ENCODE measurements at regions not wholly inside any gene's neighbourhood (a gene's known extent, or its start where the extent isn't known, plus 50 kb on each side); places are given as distances from the start of the nearest gene placed in this dataset.

DNA sequence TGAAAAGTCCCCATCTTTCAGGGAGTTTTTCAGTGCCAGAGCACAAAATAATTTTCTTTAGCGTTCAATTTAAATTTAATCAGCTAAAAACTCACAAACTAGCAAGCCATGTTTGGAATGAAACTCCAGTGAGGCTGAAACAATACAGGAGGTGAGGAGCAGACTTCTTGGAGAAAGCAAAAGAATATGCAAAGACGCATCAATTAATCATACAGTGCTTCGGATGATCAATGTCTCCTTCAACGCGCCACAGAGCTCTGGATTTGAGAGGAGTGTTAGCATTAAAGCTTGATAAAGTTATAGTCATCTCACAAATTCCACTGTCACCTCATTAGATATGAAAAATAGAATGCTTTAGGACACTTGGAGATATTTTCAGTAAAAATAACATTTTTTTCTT, 248.0 kb downstream of the WDR11 start:
- no peak for DNase-seq (ENCODE audit: low spot score)

DNA sequence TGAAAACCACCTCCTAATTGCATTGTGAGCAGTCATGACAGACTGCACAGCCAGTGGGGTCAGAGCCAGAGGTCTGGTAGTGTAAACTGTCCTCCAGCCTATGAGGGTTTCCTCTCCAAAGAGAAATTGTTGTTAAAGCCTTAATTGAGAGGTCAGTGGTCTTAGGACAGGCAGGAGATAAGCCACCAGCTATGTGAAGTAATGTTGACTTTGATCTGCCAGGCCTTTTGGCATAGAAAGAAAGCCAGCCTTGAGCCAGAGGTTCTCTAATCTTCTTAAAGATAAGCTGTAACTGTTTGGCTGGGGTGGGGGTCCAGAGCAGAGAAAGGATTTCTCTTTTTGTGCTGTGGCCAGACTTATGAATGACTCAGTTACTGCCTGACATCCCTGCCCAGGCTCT, 248.4 kb downstream of the WDR11 start:
- no peak for DNase-seq (ENCODE audit: low spot score)

DNA sequence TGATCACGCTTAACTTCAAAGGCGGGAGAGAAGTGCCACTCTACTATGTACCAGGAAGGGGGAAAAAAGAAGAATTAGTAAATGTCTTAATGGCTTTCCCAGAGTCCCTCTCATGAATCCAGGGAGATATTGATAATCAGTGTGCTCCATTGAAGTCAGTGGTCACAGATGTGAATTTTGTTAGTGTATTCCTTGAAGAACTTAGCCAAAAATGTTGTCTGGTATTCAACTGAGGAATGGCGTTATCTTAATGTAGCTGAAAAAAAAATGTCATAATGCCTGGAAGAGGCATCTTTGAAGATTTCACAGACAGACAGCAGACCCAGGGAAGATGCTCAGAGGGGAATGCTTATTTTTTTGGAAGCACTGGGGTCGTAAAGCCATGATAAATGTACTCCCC, 250.4 kb downstream of the WDR11 start:
- no peak for DNase-seq (ENCODE audit: low spot score)

DNA sequence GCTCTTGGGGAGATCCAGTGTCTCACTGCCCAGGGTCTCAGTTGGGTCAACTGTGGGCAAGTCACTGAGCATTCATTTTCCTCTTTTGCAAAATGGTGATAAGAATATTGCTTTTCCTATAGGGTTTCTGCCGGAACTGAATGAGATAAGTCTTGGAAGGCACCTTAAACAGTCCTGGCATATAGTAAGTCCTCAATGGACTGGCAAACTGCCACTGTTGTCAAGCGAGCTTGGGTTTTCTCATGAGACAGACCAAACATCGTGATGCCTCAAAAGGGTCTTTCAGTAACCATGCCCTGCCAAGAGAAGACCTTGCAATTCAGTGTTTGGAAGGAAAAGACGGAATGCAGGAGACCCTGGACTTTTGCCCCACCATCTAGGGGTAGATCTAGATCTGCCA, 251.5 kb downstream of the WDR11 start:
- no peak for DNase-seq (ENCODE audit: low spot score)

DNA sequence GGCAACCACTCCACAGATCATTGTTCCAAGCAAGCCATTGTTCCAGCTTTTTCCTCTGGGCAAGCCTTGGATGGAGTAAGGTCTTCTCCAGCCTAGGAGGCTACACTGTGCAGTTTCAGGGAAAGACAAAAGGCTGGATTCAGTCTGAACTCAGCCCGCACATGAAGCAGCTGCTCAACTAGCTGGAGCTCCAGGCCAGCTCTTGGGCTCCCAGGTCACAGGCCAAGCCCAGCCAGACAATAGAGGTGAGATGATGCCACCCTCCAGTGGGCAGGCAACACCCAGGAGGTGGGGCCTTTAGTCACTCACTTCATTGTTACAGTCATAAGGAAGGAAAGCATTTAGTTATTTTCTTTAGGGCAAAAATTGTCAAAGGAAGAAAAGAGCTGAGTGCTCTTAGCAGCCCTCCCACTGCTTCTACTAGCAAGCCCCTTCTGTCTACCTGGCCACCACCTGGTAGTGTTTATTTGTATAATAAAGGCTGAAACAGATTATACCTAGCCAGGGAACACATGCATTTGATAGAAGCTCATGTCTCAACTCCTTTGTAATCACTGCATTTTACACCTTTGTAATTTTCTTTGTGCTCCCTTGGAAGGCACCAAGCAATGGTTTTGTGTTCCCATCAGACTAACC, 253.4 kb downstream of the WDR11 start:
- peak; percentile 43 for DNase-seq (ENCODE audit: low spot score)

DNA sequence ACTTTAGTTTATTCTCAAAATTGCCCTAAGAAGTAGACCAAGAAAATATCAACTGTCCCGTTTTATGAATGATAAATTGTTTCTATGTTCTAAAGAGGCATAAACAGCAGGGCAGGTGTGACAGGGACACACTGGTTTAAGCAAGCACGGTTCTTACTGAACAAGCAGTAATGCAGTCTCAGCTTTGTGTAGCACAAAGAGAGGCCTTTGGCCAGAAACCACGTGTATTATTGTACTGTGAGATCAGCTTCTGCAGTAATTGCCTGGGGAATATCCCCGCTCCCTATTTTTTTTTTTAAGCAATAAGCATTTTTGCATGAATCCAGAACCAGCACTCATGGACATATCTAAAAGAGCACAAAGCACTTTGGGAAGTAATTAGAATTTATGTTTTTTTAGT, 255.4 kb downstream of the WDR11 start:
- DNase-seq (ENCODE audit: low spot score), result no peak

DNA sequence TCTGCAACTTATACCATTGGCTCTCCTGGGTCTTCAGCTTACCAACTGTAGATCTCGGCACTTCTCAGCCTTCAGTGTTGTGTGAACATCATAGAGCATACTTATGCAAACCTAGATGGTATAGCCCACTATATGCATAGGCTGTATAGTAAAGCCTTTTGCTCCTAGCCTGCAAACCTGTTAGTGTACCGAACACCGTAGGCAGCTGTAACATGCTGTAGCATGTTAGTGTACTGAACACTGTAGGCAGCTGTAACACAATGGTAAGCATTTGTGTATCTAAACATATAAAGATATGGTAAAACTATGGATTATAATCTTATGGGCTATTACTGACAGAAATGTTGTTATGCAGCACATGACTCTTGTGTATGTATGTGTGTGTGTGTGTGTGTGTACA, 256.9 kb downstream of the WDR11 start:
- DNase-seq (ENCODE audit: low spot score), result no peak

DNA sequence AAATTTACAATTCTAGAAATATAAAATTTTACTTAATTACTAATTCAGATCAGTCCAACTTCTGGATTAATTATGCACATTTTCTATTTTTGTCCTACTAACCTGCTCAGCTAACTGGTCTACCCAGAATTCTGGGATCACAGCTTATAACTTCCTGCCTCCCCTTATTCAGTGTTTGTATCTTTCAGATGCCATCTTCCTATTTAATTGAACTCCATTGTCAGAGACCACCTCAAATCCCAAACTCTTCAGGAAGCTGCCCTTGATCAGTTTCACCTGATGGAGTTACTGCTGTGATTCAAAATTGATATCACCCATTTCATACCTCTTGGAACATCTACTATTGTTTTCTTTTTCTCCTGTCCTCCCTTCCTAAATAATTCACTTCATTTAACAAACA, 259.2 kb downstream of the WDR11 start:
- no peak for DNase-seq (ENCODE audit: low spot score)

DNA sequence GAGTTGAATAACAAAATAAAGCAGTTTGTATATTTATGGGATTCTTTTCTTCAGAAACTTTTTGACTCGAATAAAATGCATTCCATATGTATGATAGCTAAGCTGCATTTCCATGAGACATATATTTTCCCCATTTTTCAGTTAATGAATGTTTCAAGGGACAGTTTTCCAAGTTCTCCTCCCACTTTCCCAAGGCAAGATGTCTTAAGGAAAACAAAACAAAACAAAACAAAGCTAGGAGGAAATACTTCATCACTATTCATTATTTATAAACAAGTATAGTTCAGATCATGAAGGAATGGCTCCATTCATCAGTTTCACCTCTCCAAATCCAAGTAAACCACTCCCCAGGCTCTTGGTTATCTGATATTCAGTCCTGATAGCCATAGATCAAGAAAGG, 261.0 kb downstream of the WDR11 start:
- no peak for DNase-seq (ENCODE audit: low spot score)

DNA sequence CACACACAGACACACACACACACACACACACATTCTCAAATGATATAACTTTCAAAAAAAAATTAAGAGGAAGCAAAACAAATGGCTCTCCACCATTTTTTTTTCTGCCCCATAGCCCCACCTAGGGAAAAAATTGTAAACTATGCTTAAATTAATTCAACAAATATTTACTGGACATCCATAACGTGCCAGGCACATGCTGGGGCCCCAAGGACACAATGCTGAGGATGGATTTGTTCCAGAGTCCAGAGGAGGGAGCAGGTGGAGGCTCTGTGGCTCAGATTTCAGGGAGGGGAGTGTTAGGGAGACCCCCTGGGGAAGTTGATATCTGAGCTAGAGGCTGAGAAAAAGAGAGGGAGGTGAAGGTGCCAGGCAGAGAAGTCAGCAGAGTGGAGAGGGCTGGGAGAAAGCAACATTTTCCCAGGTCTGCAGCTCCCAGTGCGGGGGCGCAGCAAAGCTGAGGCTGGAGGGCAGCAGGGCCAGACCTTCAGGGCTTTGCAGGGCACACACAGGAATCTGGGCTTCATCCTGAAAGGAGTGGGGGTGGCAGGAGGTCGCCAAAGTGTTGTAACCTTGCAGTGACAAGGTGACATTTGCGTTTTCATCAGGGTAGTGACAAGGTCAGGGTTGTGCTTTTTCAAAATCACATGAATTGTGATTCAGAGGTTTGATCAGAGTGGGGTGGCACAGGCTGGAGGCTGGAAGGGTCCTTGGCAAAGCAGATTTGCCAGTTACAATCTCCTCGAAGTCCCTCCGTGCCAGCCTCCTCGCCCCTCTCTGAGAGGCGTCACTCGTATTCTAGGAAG, 261.6 kb downstream of the WDR11 start:
- DNase-seq (ENCODE audit: low spot score), result peak; percentile 63

DNA sequence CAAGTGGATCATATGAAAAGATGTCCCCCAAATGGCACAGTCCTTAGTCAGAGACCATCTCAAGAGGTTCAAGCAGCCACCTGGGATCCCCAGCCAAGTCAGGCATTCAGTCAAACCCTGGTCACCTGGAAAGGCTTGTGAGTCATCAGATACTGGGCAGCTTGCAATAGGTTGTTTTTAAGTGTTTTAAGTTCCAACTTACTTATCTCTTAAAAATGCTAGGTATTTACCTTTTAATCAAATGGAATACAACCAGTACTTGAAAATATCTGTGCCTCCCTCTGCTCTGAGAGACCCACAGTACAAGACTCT, 262.2 kb downstream of the WDR11 start:
- DNase-seq (ENCODE audit: low spot score), result no peak

DNA sequence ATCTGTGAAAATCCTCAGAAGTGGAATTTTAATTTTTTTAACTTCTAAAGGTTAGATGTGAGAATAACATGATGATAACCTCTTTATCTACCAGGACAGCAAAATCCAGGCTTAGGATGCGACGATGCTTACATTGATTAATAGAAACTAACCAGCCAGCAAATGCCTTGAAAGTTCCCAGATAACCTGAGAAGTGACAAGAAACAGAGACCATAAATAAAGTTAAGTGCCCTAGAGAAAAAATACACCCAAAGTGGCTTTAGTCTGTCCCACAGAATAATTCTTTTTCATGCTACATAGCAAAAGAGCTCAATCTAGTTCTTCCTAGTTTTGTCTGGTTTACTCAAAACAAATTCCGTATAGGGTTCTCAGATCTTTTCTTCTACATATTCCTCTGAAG, 262.7 kb downstream of the WDR11 start:
- DNase-seq (ENCODE audit: low spot score), result no peak

DNA sequence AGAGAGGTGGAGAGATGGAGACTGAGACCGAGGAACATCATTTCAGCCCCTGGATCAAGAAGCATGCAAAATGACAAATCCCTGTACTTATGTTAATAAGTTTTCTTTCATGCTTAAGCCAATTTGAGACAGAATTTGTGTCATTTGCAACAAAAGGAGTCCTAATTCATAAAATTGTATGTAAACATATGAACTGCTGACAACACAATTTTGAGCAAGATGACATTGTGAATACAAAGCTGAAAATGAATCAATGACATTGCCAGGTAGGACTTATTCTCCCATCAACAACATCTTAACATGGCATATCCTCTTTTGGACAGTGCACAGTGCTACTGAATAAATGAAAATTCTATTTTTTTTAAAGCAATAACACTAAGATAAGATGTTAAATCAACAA, 264.0 kb downstream of the WDR11 start:
- DNase-seq (ENCODE audit: low spot score), result no peak

DNA sequence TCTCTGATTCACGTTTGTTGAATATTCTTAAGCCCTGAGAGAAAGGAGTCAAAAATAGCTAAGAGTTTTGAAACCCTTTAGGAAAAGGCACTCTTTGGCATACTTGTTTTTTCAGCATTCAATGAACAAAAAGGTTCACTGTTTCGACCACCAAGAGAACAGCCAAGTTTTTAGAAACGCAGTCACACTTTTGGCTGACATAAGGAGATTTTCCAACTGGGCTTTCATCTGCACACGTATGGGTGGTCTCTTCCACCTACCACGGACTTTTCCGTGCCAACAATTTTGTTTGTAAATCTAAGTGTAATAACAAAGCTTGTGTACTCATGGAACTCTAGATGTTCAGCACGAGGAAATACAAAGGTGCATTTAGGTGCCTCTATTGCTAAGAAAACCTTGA, 270.3 kb downstream of the WDR11 start:
- no peak for DNase-seq (ENCODE audit: low spot score)

DNA sequence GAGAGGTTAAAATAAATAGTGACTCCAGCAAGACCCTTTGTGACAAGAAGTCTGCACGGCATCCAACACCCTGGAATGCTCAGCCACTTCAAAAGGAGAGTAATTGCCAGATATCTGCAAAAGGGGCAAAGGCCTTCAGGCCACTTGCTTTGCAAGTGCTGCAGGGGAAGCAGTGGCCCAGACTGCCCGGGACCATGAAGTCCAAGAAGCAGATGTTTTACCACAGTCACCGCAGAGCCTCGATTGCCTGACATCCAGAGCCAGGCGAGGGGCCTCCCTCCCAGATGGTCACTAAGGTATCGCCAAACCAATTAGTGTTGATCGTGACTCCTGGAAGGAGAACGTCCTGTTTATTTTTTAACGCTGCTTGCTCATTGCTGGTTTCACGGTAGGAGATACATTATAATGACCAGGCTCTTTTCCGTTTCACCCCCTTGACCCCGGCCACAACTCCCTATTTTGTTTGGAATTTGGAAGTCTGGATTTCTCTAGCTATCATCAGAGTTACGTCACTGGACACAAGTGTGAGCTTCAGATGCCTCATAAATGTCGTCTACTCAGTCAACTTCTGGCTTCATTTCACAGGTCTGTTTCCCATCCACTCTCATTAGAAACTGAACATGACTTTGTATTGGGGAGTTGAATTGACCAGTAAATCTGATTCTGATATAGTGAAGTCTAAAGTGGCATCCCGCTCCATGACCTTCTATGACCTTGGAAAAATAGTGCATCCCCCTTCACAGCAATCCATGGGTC, 276.2 kb downstream of the WDR11 start:
- no peak for DNase-seq (ENCODE audit: low spot score)

DNA sequence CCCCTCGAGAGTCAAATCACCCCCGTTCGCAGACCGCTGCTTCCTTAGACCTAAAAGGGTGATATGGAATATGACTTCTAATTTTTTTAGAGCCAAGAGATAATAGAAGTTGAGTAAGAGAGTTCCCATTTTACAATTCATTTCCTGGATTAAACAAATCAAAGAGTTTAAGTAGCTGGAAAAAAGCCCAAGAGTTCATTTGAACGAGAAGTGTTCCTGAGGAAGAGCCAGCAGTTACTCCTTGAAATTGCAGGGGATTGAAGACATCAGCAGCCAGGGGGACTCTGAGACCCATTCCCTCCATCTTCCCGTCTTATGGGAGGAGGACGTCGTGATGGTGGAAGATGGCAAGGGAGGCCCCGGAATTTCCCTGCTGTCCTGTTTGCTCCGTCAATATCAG, 277.0 kb downstream of the WDR11 start:
- DNase-seq (ENCODE audit: low spot score), result no peak

DNA sequence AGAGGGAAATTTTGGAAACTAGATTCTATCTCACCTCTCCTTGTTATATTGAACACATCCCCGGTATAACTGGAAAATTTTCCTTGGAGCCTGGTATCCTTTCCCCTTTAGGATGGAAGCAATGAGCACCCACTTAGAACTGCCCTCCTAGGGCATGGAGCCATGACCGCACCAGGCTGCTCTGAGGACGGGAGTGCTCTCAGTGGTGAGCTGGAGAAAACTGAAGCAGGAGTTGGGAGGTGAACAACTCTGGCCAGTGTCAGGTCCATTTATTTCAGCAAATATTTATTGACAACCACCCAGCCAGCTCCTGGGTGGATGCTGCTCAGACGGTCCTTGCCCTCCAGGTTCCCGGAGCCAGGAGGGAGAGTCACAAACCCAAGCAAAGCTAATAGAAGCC, 278.1 kb downstream of the WDR11 start:
- no peak for DNase-seq (ENCODE audit: low spot score)

DNA sequence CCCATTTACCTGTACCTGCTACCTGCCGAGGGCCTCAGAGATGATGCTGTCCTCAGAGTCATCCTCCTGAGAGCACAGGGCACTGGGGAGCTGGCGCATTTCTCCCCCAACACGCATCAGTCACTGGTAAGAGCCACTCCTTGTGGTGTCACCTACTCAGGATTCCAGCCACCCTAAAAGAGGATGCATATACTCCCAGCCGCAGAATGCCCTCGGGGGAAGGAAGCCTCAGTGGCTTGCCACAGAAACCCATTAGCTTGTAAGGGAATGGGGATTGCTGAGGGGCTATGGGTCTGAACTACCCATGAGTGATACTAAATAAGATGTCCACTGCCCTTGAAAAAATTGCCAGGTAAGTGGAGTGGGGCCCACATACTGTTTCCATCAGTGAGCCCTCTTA, 279.2 kb downstream of the WDR11 start:
- DNase-seq (ENCODE audit: low spot score), result no peak

DNA sequence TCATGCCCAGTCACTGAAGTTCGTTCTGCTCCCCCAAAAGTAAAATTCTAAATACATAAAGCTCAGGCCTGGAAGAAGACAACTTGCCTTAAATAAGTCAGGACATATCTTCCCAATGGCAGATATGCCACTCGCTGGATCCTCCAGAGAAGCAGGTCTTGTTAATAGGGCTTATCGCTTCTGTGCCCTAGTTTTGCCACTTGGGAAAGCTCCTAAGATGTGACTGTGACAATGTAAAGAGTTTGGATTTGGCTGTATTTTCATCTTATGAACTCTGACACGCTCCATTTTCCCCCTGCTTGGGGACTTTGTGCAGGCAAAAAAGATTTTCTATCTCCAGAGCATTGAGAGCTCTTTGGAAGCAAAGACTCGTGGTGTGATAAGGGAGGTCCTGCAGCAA, 279.9 kb downstream of the WDR11 start:
- no peak for DNase-seq (ENCODE audit: low spot score)

DNA sequence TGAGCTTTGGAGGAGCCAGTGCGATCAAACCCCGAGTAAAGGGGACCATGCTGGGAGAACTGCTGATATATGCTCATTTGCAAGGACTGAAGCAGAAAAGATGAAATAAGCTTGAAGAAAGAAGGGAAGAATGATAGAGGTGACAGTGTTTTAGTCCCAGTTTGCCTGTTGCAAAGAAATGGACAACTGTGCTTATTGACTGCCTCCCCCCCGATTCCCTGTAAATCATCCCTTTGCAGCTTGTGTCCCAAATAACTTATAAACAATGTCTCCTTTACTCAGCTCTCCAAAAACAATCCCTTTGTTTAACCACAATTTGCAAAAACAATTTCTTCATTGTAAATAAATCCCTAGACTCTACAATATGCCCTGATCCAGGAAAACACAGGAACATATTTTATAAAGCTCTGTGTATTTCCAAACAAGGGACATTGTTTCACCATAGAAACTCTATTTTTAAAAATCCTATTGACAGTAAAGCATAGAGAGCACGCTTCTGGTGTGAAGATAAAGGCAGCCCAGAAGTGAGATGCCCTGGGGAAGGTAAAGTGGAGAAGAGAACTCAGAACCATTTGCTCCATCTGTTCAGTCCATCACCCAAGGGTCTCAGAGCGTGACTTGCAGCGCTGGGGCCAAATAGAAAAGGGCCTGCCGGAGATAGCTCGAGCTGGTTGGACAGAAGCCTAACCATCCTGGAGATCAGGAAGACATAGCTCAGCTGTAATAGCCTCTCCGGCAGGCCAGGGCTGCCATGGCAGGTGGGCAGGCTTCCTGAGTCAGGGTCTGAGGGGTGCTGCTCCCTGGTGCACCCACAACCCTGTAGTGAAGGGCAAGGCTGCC, 280.5 kb downstream of the WDR11 start:
- DNase-seq (ENCODE audit: low spot score), result no peak

DNA sequence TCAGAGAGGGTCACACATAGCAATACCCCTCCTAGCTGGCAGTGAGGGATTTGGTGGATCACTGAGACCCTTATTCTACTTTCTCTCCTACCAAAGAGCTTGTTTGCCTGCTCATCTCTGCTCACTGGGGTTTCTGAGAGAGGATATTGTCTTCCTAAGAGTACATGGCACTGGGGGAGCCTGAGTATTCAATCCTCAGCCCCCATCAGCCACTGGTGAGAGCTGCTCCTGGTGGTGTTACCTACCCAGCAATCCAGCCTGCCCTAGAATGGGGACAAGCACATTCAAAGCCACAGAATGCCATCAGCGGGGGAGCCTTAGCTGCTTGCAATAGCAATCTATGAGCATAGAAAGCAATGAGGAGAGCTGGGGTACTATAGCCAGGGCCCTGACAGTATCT, 281.1 kb downstream of the WDR11 start:
- DNase-seq (ENCODE audit: low spot score), result no peak

DNA sequence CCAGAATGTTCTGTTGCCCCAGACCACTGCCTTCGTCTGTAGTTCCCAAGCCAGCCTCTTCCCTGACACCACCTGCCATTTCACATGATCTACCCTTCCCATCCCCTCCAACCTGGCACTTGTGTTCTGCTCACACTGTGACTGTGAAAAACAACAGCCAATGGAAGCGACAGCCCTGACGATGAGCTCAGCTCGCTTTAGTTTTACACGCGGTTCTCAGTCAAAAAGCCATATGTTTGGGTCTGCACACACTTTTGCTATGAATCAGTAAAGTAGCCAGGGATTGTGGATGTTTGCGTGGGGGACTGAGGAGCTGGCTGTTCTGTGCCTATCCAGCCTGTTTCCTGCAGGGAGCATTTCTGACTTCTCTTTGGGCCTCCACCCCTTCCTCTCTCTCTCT, 282.7 kb downstream of the WDR11 start:
- no peak for DNase-seq (ENCODE audit: low spot score)

DNA sequence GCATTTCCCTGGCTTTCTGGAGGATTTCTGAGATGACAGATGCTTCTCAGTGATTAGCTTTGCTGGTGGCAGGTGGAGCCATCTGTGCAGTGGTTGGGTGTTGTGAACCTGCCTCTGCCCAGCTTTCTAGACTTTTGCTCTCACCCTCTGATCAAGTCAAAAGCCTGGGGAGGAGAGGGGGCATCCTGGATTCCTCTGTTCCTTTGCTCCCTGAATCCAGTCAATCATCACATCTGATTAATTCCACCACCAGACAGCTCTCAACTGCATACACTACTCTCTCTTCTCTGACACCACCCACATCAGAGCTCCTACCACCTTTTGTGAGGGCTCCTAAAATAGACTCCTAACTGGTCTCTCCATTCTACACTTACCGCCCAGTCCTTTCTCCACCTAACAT, 283.5 kb downstream of the WDR11 start:
- DNase-seq (ENCODE audit: low spot score), result no peak
